Activated CD8-positive, alpha-beta memory T cell treated with anti-CD3 and anti-CD28 coated beads for 48 hours (primary cell): ENCODE measurements at regions not wholly inside any gene's neighbourhood (a gene's known extent, or its start where the extent isn't known, plus 50 kb on each side); places are given as distances from the start of the nearest gene placed in this dataset.

Experiments
- DNase-seq, 3 experiments: peaks; one replicate each; pipeline ENCODE4 v3.0.0-alpha.2; 2020; ENCODE audit warnings: low read depth in 2 of 3, low spot score in 2 of 3

DNA sequence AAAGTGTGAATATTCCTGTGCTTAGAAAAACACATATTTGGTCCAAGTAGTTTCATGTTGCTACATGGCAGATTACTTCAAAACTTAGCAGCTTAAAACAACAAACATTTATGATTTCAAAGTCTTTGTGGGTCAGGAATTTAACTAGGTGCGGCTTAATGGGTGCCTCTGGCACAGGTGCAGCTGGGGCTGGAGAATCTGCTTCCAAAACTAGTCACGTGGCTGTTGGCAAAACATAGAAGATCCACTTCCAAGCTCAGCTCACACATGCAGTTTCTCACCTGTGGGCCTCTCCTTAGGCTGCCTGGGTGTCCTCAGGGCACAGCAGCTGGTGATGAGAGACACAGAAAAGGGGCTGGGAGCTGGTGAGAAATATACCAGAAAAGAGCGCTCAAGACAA lies 263.4 kb downstream of the TTLL7 start:
- no peak for DNase-seq

DNA sequence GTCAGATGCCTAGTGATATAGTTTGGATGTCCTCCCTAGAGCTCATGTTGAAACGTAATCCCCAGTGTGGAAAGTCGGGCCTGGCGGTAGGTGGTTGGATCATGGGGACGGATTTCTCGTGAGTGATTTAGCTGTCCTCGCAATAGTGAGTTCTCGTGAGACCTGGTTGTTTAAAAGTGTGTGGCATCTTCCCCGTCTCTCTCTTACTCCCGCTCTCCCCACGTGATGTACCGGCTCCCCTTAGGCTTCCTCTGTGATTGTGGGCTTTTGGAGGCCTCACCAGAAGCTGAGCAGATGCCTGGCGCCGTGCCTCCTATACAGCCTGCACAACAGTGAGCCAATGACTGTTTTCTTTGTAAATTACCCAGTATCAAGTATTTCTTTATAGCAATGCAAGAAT lies 264.5 kb downstream of the TTLL7 start:
- DNase-seq, result no peak

DNA sequence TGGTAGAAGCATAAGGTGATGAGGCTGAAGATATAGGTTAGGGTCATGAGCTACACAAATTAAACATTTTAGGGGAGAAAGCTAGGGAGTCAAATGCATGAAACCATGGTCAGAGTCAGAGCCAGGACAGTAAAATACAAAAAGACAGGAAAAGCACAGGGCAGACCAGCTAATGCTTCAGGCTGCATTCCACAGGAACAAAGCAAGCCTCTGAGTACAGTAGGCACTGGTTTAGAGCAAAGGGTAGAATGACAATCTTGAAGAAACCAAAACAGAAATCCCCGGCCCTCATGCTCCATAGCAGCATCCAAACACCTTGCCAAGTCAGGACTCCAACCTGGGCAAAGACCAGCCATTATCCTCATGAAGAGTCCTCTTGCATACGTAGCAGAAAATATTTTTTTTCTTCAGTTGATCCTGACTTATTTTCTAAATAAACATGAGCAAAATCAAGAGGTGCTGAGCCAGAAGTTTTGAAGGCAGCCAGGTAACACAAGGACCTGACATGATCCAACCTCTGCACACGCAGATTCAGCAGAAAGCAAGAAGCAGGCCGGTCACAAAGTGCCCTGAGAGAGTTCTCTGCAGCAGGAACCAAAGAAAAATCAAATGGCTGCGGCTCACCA lies 273.1 kb downstream of the TTLL7 start:
- no peak for DNase-seq

DNA sequence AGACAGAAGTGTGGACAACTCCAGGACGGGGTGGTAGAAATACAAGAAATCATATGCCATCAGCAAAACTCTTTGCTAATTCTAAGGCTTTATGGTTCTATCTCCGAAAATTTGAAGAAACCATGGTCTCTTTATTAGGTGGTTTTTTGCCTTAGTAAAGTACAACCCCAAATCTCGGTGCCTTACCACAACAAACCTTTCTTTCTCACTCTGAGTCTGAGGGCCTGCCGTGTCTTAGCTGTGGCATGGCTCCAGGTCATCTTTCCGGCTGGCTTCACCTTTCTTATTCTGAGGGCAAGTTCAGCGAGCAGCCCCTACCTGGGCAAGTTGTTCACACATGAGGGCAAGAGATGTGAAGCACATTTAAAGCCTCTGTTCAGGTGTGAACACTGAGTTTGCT lies 280.6 kb downstream of the TTLL7 start:
- DNase-seq, result no peak

DNA sequence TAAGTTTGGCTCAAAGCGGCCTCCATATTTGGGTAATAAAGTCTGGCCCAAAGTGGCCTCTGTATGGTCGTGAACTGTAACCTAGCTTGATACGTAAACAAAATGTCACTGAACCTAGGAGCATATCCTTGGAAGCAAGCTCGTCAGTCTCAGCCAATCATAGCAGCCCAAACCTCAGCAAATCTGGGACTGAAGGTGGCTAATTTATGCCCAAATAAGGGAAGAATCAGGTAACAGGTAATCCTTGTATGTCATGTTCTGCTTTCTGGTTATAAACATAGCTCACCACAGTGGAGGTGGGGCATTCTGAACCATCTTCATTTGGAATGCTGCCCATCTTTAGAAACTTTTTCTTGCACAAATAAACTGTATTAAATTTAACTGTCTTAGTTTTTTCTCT lies 281.1 kb downstream of the TTLL7 start:
- no peak for DNase-seq

DNA sequence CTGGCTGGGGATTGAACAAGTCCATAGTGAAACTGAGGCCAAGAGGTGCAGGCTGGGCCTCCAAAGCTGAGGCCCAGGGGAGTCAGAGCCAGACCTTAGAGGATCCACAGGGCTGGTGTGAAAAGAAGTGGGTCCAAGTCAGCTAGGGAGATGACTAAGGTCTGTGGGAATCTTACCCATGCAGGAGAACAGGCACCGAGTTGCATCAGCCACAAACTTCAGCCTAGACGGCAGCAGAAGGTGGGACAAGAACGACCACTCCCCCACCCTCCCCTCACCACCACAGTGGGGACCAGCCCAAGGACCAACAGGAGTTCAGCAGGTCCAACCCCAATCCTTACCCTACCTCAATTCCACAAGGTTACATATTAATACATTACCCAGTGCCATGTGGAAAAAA lies 282.3 kb downstream of the TTLL7 start:
- no peak for DNase-seq

DNA sequence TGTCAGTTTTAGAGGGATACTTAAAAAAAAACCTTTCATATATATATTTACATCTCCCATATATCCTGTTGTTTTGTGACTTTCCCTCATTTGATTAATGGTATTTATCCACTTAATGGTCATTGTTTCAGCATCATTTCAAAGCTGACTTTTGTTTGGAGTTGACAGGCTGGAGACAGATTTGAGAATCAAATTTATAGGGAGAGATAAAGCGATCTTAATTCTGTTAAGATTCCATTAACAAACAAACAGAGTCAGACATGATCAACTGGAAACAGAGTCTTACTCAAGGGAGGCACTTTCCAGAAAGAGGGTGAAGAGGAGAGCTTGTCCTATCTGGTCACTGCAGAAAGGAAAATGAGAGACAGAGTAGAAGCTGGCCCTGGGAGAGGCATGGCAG lies 283.4 kb downstream of the TTLL7 start:
- no peak for DNase-seq

DNA sequence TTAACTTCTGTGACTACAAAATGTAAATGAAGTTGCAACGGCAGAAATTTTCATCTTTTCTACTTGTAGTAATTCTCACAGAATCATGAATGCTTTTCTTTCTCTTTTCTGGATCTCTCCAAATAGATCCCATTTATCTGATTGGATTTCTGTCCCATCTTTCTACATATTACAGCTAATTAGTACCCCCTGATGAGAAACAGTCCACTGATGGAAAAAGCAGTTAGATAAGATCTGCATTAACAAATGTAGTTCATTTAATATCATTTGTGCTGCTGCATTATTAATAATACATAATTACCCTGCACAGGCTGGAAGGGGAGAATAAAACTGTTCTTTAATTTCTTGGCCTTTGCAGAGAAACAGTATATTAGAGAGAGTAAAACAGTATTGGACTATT lies 289.3 kb downstream of the TTLL7 start:
- DNase-seq, result no peak

DNA sequence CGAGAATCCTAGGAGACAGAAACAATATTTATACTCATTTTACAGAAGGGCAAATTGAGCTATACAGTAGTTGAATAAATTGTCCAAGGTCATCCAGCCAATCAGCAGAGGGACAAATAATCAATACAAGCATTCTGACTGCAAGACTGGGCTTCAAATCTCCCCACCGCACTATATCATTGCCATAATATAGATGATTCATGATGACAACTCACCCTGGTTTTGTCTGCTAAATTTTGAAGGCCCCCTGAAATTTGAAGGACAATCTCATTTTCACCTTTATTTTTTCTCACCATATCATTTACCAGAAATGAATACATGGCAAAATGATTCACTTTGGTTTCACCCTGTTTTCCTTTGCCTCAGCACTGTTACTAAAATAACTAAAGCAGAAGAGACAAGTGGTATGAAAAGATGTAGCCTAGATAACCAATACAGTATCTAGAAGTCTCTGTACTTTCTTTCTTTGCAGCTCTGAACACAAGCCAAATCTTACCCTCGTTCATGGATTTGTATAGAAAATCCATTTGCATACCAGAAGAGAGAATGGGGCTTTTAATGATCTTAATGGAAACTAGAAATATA lies 292.5 kb downstream of the TTLL7 start:
- DNase-seq, result no peak

DNA sequence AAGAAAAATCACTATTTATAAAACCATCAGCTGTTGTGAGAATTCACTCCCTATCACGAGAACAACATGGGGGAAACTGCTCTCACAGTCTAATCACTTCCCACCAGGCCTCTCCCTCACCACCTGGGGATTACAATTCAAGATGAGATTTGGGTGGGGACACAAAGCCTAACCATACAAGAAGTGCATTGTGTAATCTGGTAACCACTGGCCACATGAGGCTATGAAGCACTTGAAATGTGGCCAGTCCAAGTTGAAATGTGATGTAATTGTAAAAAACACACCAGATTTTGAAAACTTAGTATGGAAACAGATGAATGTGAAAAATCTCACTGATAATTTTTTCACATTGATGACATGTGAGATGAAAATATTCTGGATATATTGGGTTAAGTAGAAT lies 293.8 kb downstream of the TTLL7 start:
- DNase-seq, result no peak

DNA sequence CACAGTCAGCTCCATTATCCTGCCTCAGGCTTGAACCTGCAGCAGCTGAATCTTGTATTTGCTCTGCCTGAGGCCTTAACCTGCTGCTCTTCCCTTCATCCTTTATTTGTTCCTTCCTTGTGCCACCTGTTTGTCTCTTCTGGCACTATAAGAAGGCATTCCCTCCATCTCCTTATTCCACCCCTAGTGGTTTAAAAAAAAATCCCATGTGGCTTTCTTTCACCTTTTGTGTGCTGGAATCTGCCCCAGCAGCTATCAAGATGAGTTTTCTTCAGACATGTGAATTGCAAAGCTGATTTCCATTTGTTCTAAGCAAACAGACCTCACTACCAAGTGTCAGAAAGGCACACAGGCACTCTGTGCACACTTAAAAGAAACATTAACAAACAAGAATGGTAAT lies 294.6 kb downstream of the TTLL7 start:
- no peak for DNase-seq

DNA sequence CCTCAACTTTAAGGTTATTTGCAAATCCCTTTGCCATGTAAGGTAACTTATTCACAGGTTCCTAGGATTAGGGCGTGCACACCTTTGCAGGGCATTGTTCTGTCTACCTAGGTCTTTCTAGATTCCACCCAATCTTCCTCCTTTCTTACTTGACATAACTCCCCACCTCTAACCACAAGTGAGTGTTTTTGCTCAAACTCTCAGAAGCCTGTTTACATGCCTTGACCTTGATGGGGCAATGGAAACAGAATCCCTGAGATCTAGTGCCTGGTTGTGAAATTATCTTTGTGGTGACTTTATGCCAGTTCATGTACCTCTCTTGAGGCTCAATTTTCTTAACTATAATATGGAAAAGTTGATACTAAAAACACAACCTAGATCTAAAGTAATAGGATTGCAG lies 296.6 kb downstream of the TTLL7 start:
- no peak for DNase-seq

DNA sequence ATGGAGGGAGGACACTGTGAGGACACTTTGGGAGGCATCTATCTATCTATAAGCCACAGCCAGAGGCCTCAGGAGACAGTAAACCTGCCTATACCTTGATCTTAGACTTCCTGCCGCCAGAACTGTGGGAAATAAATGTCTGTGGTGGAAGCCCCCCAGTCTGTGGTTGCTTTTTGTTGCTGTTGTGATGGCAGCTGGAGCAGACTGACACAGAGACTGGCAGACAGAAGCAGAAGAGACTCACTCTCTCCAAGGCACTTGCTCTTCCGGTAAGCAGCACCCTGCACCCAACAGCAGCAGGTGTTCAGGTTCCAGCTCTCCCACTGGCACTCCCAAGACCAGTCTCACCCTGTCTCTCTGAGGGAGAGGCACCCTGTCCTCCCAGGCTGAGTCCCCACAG lies 297.6 kb downstream of the TTLL7 start:
- DNase-seq, result no peak

DNA sequence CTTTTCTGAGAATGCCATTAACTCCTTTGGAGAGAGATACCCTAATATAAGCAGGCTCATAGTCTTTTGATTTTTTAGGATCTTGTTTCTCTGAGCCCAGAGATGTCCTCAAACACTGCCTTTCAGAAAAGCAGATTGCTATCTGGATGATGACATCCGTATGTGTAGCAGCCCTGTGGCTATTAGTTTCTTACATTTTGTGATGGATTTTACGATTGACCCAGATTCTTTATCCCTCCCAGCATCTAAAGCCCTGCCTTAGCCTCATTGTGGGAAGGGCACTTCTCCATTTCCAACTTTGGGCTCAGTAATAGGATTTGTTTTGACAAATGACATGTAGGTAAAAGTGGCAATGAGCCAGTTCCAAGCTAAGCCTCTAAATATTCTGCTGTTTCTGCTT lies 300.3 kb downstream of the TTLL7 start:
- no peak for DNase-seq

DNA sequence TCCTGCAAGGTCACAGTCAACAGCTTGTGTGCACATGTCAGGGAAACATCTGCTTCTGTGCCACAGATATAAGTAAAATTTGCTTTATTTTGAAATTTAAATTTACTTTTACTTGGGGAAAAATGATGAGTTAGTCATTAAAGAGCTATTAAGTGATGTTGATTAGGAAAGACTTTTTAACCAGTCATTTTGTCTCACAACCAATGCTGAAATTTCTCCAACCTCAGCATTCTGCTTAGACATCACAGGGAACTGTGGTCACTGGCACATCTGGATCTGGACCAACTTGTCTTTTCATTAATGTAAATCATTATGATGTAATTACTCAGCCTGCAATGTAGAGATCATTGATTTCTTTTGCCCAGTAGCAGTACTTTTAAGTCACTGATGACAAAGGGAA lies 301.0 kb downstream of the TTLL7 start:
- no peak for DNase-seq

DNA sequence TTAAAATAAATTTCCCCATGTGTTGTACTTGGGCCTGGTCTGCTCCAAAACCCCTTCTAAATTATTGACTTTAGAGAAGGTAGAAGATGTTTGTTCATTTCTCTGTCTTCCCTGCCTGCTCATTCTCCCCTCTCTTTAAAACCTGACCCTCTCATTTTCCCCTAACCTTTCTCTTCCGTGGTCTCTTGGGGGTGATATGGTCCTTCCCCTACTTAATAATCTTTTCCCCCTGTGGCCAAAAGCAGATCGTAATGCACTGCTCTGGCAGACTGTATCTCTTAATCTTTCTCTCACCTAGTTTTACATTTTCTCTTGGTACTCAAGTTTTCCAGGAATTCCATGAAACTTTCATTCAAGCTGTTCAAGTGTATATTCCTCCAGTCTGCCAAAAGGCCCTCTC lies 301.7 kb downstream of the TTLL7 start:
- DNase-seq, result no peak

DNA sequence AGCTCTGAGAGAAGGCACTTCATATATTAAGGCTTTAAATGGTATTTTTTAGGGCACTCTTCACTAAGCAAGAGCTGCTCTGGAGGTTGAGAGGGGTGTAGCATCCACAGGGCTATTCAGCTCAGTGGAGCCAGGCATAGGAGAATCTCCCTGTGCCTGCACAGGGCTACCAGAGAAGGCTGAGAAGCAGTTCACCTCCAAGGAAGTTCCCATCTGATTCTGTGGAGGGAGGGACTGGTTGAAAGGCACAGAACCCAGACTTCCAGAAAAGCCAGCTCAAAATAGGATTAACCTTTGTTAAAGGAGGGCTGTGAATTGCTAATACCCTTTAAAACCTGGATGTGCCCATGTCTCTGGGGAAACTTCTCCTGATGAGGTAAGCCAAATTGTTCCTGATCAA lies 304.5 kb downstream of the TTLL7 start:
- DNase-seq, result no peak

DNA sequence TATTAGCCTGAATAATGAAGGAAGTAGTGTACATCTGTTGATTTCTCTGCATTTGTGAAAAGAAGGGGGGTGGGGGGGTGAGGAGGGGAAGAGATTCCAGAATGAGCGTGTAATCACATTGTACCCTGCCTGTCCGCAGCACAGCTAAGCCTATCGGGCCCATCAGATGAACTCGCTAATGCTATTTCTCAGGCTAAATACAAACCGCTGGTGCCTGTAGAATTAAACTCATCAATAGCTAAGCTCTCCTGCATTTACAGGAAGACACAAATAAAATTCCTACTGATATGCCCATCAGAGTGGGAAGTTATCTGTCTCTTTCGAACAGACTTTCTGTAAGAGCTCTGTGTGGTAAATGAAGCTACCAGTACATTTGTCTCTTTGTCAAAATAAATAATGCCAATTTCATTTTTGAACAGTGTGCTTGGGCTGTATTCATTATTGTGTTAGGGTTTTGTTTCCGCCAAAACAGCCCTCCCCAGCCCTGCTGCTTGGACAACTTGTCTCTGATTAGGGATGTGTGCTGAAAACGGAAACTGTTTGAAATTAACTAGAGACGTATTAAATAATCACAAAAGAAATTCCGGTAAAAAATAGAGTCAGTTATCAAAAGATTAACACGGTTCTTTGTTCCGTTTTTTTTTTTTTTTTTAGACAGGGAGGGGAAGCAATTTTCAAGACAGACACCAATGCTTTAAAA lies 305.4 kb downstream of the TTLL7 start:
- DNase-seq, result no peak

DNA sequence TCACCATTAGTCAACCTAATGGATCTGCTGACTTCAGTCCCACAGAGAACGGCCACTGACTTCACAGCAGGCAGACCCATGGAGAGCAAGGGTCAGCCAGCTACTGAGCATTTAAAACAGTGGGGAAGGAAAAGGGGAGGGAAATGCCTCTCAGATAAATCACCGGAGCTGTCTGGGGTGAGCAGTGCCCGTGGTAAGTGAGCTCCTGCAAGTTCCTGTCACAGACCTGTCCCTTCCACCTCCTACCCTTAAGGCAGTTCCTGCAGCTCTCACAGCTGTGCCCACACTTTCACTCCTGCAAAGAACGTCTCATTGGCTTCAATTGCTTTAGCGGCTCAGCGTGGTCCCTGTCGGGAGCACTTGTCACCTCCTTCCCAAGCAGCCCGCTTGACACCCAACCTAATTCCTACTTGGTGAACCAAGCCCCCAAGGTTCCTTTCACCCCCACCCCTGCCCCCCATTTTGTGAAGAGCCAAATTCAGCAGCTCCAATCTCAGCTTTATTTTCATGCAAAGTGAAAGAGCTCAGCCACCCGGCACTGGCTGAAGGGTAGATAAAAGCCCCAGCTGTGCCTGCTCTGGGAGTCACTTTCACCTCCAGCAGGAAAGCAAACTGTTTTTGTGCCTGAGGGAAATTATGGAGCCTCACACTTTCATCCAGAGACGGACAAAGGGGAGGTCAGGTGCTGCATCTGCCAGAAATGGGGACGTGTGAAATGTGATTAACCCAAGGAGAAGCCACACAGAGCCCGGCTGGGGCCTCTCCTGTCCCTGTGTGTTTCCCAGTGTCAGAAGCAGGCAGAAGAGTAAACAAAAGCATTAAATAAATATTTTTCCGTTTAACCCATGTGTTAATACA lies 306.2 kb downstream of the TTLL7 start:
- no peak for DNase-seq

DNA sequence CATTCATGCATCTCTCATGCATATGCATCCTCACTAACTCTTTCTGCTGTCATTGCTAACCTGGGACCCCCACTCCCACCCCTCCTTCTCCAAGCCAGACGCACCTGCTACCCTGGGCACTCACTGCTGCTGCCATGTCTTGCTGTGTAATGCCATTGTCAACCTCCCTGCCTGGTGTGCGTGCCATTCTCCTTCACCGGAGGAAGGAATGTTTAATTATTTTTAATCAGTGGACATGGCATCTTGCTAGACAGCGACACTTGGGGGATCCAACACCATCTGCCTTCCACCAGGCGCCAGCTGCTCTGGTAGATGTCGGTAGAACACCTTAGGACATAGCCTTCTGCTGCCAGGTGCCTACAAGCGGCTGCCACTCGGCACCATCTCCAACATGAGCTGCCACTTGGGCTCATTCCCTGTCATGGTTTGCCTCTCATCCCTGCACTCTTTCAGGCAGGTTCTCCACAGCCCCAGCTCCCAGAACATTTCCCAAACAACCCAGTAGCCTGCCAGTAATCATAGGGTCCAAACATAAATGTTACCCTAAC lies 306.9 kb downstream of the TTLL7 start:
- DNase-seq, result no peak

DNA sequence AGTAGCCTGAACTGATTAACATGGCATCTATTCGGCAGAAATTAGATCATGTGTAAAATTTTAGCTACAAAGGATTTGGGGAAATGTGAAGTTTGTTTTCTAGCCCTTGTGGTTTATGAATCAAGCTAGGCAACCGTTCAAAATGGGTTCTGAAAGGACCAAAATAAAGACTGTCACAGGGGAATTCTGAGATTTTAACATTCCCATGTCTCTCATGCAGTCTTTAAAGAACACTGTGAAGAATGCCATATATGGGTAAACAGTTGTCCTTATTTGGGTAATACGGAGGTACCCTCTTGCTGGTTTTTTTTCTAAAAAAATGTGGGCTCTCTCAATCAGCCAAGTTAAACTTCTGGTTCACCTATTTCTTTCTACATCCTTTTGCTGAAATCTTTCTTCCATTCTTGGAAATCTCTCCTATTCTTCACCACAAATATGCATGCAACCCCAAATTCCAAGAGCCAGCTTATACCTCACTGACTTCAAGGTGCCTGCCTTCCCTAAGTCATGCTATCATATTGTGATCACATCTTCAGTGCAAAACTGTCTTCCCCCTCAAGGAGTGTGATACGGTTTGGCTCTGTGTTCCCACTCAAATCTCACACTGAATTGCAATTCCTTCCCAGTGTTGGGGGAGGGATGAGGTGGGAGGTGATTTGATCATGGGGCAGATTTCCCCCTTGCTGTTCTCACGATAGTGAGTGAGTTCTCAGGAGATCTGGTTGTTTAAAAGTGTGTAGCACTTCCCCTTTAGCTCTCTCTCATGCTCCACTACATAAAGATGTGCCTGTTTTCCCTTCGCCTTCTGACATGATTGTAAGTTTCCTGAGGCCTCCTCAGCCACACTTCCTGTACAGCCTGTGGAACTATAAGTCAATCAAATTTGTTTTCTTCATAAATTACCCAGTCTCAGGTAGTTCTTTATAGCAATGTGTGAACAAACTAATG lies 308.7 kb downstream of the TTLL7 start:
- no peak for DNase-seq
